Suprapubic skin (tissue), 3 donors: ENCODE measurements at regions not wholly inside any gene's neighbourhood (a gene's known extent, or its start where the extent isn't known, plus 50 kb on each side); places are given as distances from the start of the nearest gene placed in this dataset.

ENCODE experiments used
- CTCF ChIP-seq, 2 donors: fragments of 200-600 bp in 1 of 2; fragments of 450-650 bp in 1 of 2; sonication (generic) in 1 of 2; IDR thresholded peaks; one replicate each; pipeline ENCODE4 v1.5.1; 2016 to 2019; ENCODE audit warnings: antibody characterized with exemption in 2 of 2, mild to moderate bottlenecking in 1 of 2, moderate library complexity in 1 of 2
- POLR2AphosphoS5 ChIP-seq, 3 donors: sonication (generic); formaldehyde crosslinking; IDR thresholded peaks; one replicate each; pipeline ENCODE4 v1.6.1; 2017; ENCODE audit warnings: antibody characterized with exemption in 3 of 3

- TF ChIP-seq CTCF (IDR thresholded peaks at IDR 0.05) (no peak), POLR2AphosphoS5 (IDR thresholded peaks at IDR 0.05) (no peak)
Measured at GRCh38 chr1:96104906-96105305, 616.7 kb upstream of the PTBP2 start.
